Fibroblast of villous mesenchyme (primary cell): ENCODE measurements at regions not wholly inside any gene's neighbourhood (a gene's known extent, or its start where the extent isn't known, plus 50 kb on each side); places are given as distances from the start of the nearest gene placed in this dataset.

ENCODE experiments used
- DNase-seq: peaks from one replicate; pipeline ENCODE4 v3.0.0-alpha.2; 2010; ENCODE audit warnings: low read depth
- H3K4me3 ChIP-seq: 2 replicates; pipeline ENCODE4 v1.5.1; 2011; ENCODE audit warnings: low read depth, mild to moderate bottlenecking, low read length
- CTCF ChIP-seq: IDR thresholded peaks from 2 replicates; pipeline ENCODE4 v1.5.1; 2012; ENCODE audit warnings: low read depth, mild to moderate bottlenecking, low read length; ENCODE audit not compliant: insufficient read depth

- H3K4me3 ChIP-seq, result no peak overlapping the region
- DNase-seq, result no peak
- no peak for TF ChIP-seq CTCF
These were observed 1015.9 kb downstream of the PCDH18 start for GRCh38 chr4:136516371-136516770.

- no peak overlapping the region for H3K4me3 ChIP-seq
- no peak for DNase-seq
- no peak for TF ChIP-seq CTCF
These were observed 1027.3 kb downstream of the PCDH18 start for GRCh38 chr4:136505020-136505419.

- H3K4me3 ChIP-seq, result no peak overlapping the region
- no peak for TF ChIP-seq CTCF
- no peak for DNase-seq
These were observed 1036.4 kb downstream of the PCDH18 start for GRCh38 chr4:136495851-136496250.

- no peak for TF ChIP-seq CTCF
- DNase-seq, result no peak
- H3K4me3 ChIP-seq, result no peak overlapping the region
These were observed 1037.2 kb downstream of the PCDH18 start for GRCh38 chr4:136495076-136495475.

- DNase-seq, result no peak
These were observed 1043.2 kb downstream of the PCDH18 start for GRCh38 chr4:136489101-136489500.

GRCh38 chr4:136484996-136485395, 1047.3 kb downstream of the PCDH18 start:
- H3K4me3 ChIP-seq, result no peak overlapping the region
- no peak for TF ChIP-seq CTCF
- no peak for DNase-seq

More at GRCh38 chr4:136489101-136489500, 1043.2 kb downstream of the PCDH18 start:
- no peak overlapping the region for H3K4me3 ChIP-seq
- TF ChIP-seq CTCF, result no peak

GRCh38 chr4:136476753-136477152, 1055.5 kb downstream of the PCDH18 start:
- no peak for DNase-seq
- TF ChIP-seq CTCF, result no peak
- no peak overlapping the region for H3K4me3 ChIP-seq
